CD14-positive monocyte (primary cell): ENCODE measurements at regions not wholly inside any gene's neighbourhood (a gene's known extent, or its start where the extent isn't known, plus 50 kb on each side); places are given as distances from the start of the nearest gene placed in this dataset.

Experiments used
- DNase-seq, 3 donors: peaks; one replicate each; pipeline ENCODE4 v3.0.0-alpha.2; 2011 to 2022
- H2AFZ ChIP-seq: 2 replicates; pipeline ENCODE4 v1.6.0; 2012; ENCODE audit warnings: mild to moderate bottlenecking, low read depth, low read length, inconsistent platforms; ENCODE audit not compliant: insufficient read depth, poor library complexity, severe bottlenecking
- H3K27ac ChIP-seq, 2 donors: 1 replicate in 1 of 2; 2 replicates in 1 of 2; pipeline ENCODE4 v1.5.1; 2012 to 2013; ENCODE audit warnings: low read length in 2 of 2, control low read depth in 1 of 2, inconsistent platforms in 1 of 2, low read depth in 1 of 2, mild to moderate bottlenecking in 1 of 2
- H3K27me3 ChIP-seq, 2 donors: one replicate each; pipeline versions ENCODE4 v1.6.0 to v1.6.1; 2011 to 2013; ENCODE audit warnings: low read length in 2 of 2; ENCODE audit not compliant: control insufficient read depth in 2 of 2, insufficient read depth in 2 of 2
- H3K36me3 ChIP-seq, 2 donors: replicated peaks in 1 of 2; 1 replicate in 1 of 2; 2 replicates in 1 of 2; pipeline versions ENCODE4 v1.5.1 to v1.6.1; 2012 to 2013; ENCODE audit warnings: low read length in 2 of 2, control low read depth in 1 of 2, inconsistent platforms in 1 of 2, mild to moderate bottlenecking in 1 of 2; ENCODE audit not compliant: insufficient read depth in 2 of 2, control insufficient read depth in 1 of 2
- H3K4me1 ChIP-seq, 2 donors: 1 replicate in 1 of 2; 2 replicates in 1 of 2; pipeline versions ENCODE4 v1.5.1 to v1.6.1; 2012 to 2013; ENCODE audit warnings: low read length in 2 of 2, control low read depth in 1 of 2, inconsistent platforms in 1 of 2, mild to moderate bottlenecking in 1 of 2, moderate library complexity in 1 of 2; ENCODE audit not compliant: insufficient read depth in 2 of 2, control insufficient read depth in 1 of 2
- H3K4me2 ChIP-seq: replicated peaks from 2 replicates; pipeline ENCODE3; 2012; ENCODE audit warnings: low read length, moderate library complexity, mild to moderate bottlenecking; ENCODE audit not compliant: poor library complexity, severe bottlenecking; ENCODE audit errors: extremely low read depth
- H3K4me3 ChIP-seq, 3 experiments: fragments of 200-600 bp in 1 of 3; sonication (generic) in 1 of 3; replicated peaks in 1 of 3; 1 replicate in 2 of 3; 2 replicates in 1 of 3; pipeline ENCODE4 v1.5.1; 2011 to 2013; ENCODE audit warnings: low read length in 3 of 3, mild to moderate bottlenecking in 3 of 3, control low read depth in 2 of 3, low read depth in 2 of 3, inconsistent platforms in 1 of 3, moderate library complexity in 1 of 3
- H3K79me2 ChIP-seq: 2 replicates; pipeline ENCODE4 v1.6.0; 2012; ENCODE audit warnings: mild to moderate bottlenecking, control low read depth, inconsistent platforms, low read length, moderate library complexity; ENCODE audit not compliant: insufficient read depth
- H3K9ac ChIP-seq: 2 replicates; pipeline ENCODE4 v1.6.0; 2017; ENCODE audit warnings: low read length, mild to moderate bottlenecking; ENCODE audit not compliant: insufficient read depth, poor library complexity, severe bottlenecking
- H3K9me3 ChIP-seq, 2 donors: replicated peaks in 1 of 2; 1 replicate in 1 of 2; 2 replicates in 1 of 2; pipeline versions ENCODE4 v1.5.1 to v1.6.1; 2012 to 2013; ENCODE audit warnings: low read length in 2 of 2, control low read depth in 1 of 2; ENCODE audit not compliant: control insufficient read depth in 1 of 2, insufficient read depth in 1 of 2
- H4K20me1 ChIP-seq: 2 replicates; pipeline ENCODE4 v1.6.0; 2012; ENCODE audit warnings: mild to moderate bottlenecking, low read length, control low read depth, moderate library complexity; ENCODE audit not compliant: insufficient read depth
- H3K27ac Mint-ChIP-seq, 7 donors: one replicate each; pipeline ENCODE4 v1.8.0; 2020; ENCODE audit warnings: mild to moderate bottlenecking in 7 of 7, mixed read lengths in 7 of 7, moderate library complexity in 6 of 7, inconsistent platforms in 2 of 7
- H3K27me3 Mint-ChIP-seq, 3 donors: one replicate each; pipeline ENCODE4 v1.8.0; 2021 to 2022; ENCODE audit warnings: low read depth in 3 of 3, mild to moderate bottlenecking in 3 of 3, mixed read lengths in 3 of 3, moderate library complexity in 3 of 3, inconsistent platforms in 1 of 3
- H3K36me3 Mint-ChIP-seq, 2 donors: one replicate each; pipeline ENCODE4 v1.8.0; 2020; ENCODE audit warnings: mixed read lengths in 2 of 2, inconsistent platforms in 1 of 2, mild to moderate bottlenecking in 1 of 2
- H3K4me1 Mint-ChIP-seq: one replicate; pipeline ENCODE4 v1.8.0; 2020; ENCODE audit warnings: mild to moderate bottlenecking, mixed read lengths
- H3K4me3 Mint-ChIP-seq, 2 donors: one replicate each; pipeline ENCODE4 v1.8.0; 2020; ENCODE audit warnings: mild to moderate bottlenecking in 2 of 2, mixed read lengths in 2 of 2, moderate library complexity in 1 of 2
- H3K9me3 Mint-ChIP-seq, 7 donors: one replicate each; pipeline ENCODE4 v1.8.0; 2020 to 2022; ENCODE audit warnings: mixed read lengths in 7 of 7, mild to moderate bottlenecking in 6 of 7, moderate library complexity in 6 of 7, inconsistent platforms in 2 of 7
- CTCF ChIP-seq: fragments of 200-600 bp; IDR thresholded peaks from one replicate; pipeline ENCODE4 v1.8.0; 2022; ENCODE audit warnings: antibody characterized with exemption, mild to moderate bottlenecking
- WGBS: methylation state at CpG from one replicate; pipeline ENCODE4 v1.1.5; 2013; ENCODE audit warnings: missing lambda C conversion rate; ENCODE audit not compliant: insufficient coverage; 5-methylcytosine and 5-hydroxymethylcytosine counted together
- intact Hi-C, 2 donors: fragments of 100-400 bp; cut with micrococcal nuclease; formaldehyde crosslinking; loops; one replicate each; pipeline versions ENCODE4 v1.15.0 to v1.15.1; 2023

DNA sequence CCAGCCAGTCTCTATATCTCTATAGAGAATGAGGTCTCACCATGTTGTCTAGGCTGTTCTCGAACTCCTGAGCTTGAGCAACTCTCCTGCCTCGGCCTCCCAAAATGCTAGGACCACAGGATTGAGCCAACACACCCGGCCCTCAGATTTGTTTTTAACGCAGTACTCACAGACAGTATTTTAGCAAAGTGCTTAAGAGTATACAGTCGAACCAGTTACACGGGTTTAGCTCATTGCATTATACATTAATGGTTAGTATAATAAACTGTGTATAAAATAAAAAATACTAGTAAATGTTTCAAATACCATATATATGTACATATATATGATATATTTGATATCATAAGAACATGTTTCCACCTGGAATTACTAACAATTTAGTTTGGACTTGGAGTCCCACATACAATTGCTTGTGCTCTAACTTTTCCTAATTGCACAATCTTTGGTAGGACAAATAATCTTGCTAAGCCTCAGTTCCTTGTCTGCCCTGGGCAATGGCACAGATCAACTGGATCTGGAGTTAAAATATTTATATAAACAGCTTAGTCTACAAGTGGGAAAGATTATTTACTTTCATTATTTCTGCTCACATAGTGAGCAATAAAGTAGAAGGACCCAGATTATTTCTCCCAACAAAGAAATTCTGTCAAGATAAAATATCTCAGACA lies 508.9 kb upstream of the LRATD1 start:
- H3K4me1 ChIP-seq: no peaks in the 10 kb centered on the region
- no peak overlapping the region for H3K4me3 Mint-ChIP-seq
- H3K9me3 Mint-ChIP-seq: peaks cover 0 to 12% (median 2%) of the 10 kb centered on the region in 7 donors
- no peaks in the 10 kb centered on the region for H3K4me1 Mint-ChIP-seq
- H3K27ac Mint-ChIP-seq: no peak overlapping the region
- H3K9me3 ChIP-seq: no peaks in the 10 kb centered on the region
- intact Hi-C loops: no loop called here
- no peak overlapping the region for H2AFZ ChIP-seq
- no peak for DNase-seq
- H3K27me3 ChIP-seq: no peaks in the 10 kb centered on the region
- TF ChIP-seq CTCF: no peak
- no peak overlapping the region for H3K9ac ChIP-seq
- no peak overlapping the region for H3K27ac ChIP-seq
- no peaks in the 10 kb centered on the region for H3K36me3 Mint-ChIP-seq
- no peak overlapping the region for H3K4me2 ChIP-seq
- peaks cover 0 to 2% (median 0%) of the 10 kb centered on the region in 3 donors for H3K27me3 Mint-ChIP-seq
- H4K20me1 ChIP-seq: no peaks in the 10 kb centered on the region
- no peak overlapping the region for H3K4me3 ChIP-seq
- 90% methylated on average over 3 of the region's 6 CpGs for WGBS
- H3K36me3 ChIP-seq: no peaks in the 10 kb centered on the region
- no peaks in the 10 kb centered on the region for H3K79me2 ChIP-seq

DNA sequence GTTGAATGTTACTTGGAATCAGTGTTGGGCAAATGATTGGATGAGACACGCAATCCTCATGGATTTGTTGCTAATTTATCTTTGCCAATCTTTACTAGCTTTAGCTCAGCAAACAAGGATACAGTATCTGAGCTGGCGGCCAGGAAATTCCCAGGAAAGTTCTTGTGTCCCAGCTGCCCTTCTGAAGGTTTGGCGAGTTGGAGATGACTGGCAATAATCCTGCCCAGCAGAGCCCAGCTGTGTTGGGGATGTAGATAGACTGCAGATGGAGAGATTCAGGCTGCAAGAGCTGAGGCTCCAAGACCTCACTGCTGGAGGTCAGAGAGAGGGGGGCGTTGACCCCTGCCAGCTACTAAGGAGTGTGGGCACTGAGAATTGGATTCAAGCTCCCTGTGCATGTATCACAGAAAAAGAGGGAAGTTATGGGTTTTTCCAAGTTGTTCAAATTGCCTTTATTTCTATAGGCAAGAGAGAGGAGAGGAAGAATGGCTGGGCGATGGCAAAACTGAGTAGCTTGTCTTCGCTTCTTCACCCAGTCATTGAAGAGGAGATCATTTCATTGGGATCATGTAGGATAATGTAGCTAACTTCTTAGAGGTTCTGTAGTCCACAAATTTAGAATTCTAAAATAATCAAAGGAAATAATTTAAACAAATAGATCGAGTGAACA lies 506.8 kb upstream of the LRATD1 start:
- Histone ChIP-seq H2AFZ (no peak overlapping the region), H3K79me2 (no peaks in the 10 kb centered on the region), H3K4me1 (no peaks in the 10 kb centered on the region), H4K20me1 (no peaks in the 10 kb centered on the region), H3K9ac (no peak overlapping the region), H3K27ac (no peak overlapping the region), H3K36me3 (no peaks in the 10 kb centered on the region), H3K27me3 (no peaks in the 10 kb centered on the region), H3K9me3 (no peaks in the 10 kb centered on the region), H3K4me3 (no peak overlapping the region), H3K4me2 (no peak overlapping the region)
- no peak overlapping the region for H3K27ac Mint-ChIP-seq
- H3K4me3 Mint-ChIP-seq: no peak overlapping the region
- no peak for TF ChIP-seq CTCF
- intact Hi-C loops: no loop called here
- peaks cover 0 to 10% (median 2%) of the 10 kb centered on the region in 7 donors for H3K9me3 Mint-ChIP-seq
- WGBS: 88% methylated on average over 3 of the region's 7 CpGs
- no peaks in the 10 kb centered on the region for H3K4me1 Mint-ChIP-seq
- no peaks in the 10 kb centered on the region for H3K36me3 Mint-ChIP-seq
- H3K27me3 Mint-ChIP-seq: peaks cover 0 to 2% (median 0%) of the 10 kb centered on the region in 3 donors
- no peak for DNase-seq
